PC-3 (cell line): ENCODE measurements at regions not wholly inside any gene's neighbourhood (a gene's known extent, or its start where the extent isn't known, plus 50 kb on each side); places are given as distances from the start of the nearest gene placed in this dataset.

Experiments
- ATAC-seq: fragments of 200-7000 bp; cut with Tn5 transposase; 2 replicates; pipeline ENCODE4 v1.9.1; 2020; ENCODE audit warnings: mild to moderate bottlenecking, moderate library complexity
- BruUV-seq: library from RNA; stranded (reverse); fragments of 400-500 nt; replicated peaks from 2 replicates; lab custom pipeline; 2021; lab: Mats Ljungman, UMichigan
- CTCF ChIA-PET: fragments of 300-600 bp; sonication (Branson Sonifier 250); formaldehyde crosslinking; loops from one replicate; lab custom pipeline; 2022; ENCODE audit warnings: antibody characterized with exemption; lab: Charles Lee
- POLR2A ChIA-PET: fragments of 300-600 bp; sonication (Branson Sonifier 250); formaldehyde crosslinking; loops from one replicate; lab custom pipeline; 2022; ENCODE audit warnings: antibody characterized with exemption; ENCODE audit not compliant: unreplicated experiment; lab: Charles Lee
- DNase-seq: peaks from one replicate; pipeline ENCODE4 v3.0.0-alpha.2; 2015
- H2AFZ ChIP-seq: fragments of 300-600 bp; sonication (generic); 2 replicates; pipeline ENCODE4 v1.6.0; 2016; ENCODE audit warnings: antibody characterized with exemption, low read length
- H3F3A ChIP-seq: fragments of 300-600 bp; sonication (generic); one replicate; pipeline ENCODE4 v1.6.0; 2017; ENCODE audit warnings: antibody characterized with exemption, low read length, control low read depth, mild to moderate bottlenecking; ENCODE audit not compliant: unreplicated experiment
- H3K27ac ChIP-seq: fragments of 300-600 bp; sonication (generic); 2 replicates; pipeline ENCODE4 v1.5.1; 2016; ENCODE audit warnings: mild to moderate bottlenecking, low read length
- H3K27me3 ChIP-seq: fragments of 300-600 bp; sonication (generic); 2 replicates; pipeline ENCODE4 v1.6.1; 2016; ENCODE audit warnings: low read length, mixed read lengths
- H3K36me3 ChIP-seq: fragments of 300-600 bp; sonication (generic); 2 replicates; pipeline ENCODE4 v1.6.1; 2016; ENCODE audit warnings: low read depth, mixed run types, low read length, mixed read lengths
- H3K4me1 ChIP-seq: fragments of 300-600 bp; sonication (generic); 2 replicates; pipeline ENCODE4 v1.5.1; 2016; ENCODE audit warnings: low read length; ENCODE audit not compliant: insufficient read depth
- H3K4me2 ChIP-seq: fragments of 300-600 bp; sonication (generic); 2 replicates; pipeline ENCODE4 v1.6.0; 2016; ENCODE audit warnings: low read length
- H3K4me3 ChIP-seq: fragments of 300-600 bp; sonication (generic); 2 replicates; pipeline ENCODE4 v1.5.1; 2016; ENCODE audit warnings: mild to moderate bottlenecking, low read length, mixed read lengths
- H3K79me2 ChIP-seq: fragments of 300-600 bp; sonication (generic); 2 replicates; pipeline ENCODE4 v1.6.1; 2017; ENCODE audit warnings: low read length, mixed read lengths
- H3K9ac ChIP-seq: fragments of 300-600 bp; sonication (generic); 2 replicates; pipeline ENCODE4 v1.6.0; 2016; ENCODE audit warnings: mild to moderate bottlenecking, low read length
- H3K9me2 ChIP-seq: fragments of 300-600 bp; sonication (generic); replicated peaks from 2 replicates; pipeline ENCODE4 v1.6.1; 2016; ENCODE audit warnings: mixed run types, low read length, mixed read lengths
- H3K9me3 ChIP-seq: fragments of 300-600 bp; sonication (generic); 2 replicates; pipeline ENCODE4 v1.6.1; 2016; ENCODE audit warnings: low read length, mixed read lengths
- H4K20me1 ChIP-seq: fragments of 300-600 bp; sonication (generic); 2 replicates; pipeline ENCODE4 v1.6.1; 2016; ENCODE audit warnings: low read length, mixed read lengths
- CTCF ChIP-seq: fragments of 300-600 bp; sonication (generic); conservative IDR thresholded peaks from 2 replicates; pipeline ENCODE4 v1.5.1; 2017; ENCODE audit warnings: antibody characterized with exemption, low read depth, mild to moderate bottlenecking, low read length
- EZH2 ChIP-seq: fragments of 300-600 bp; sonication (generic); IDR thresholded peaks from one replicate; pipeline ENCODE4 v1.6.1; 2017; ENCODE audit warnings: antibody characterized with exemption, mild to moderate bottlenecking, low read length; ENCODE audit not compliant: unreplicated experiment
- EZH2phosphoT487 ChIP-seq: fragments of 300-600 bp; sonication (generic); IDR thresholded peaks from 2 replicates; pipeline ENCODE4 v1.6.1; 2018; ENCODE audit warnings: mild to moderate bottlenecking, antibody characterized with exemption, low read length, borderline replicate concordance
- intact Hi-C: fragments of 100-400 bp; cut with micrococcal nuclease; formaldehyde crosslinking; loops from 2 replicates; pipeline ENCODE4 v1.9.0; 2023

GRCh38 chr6:163691049-163691448, 276.5 kb downstream of the QKI start:
- Histone ChIP-seq H2AFZ (no peak overlapping the region), H3K9ac (no peak overlapping the region), H3K9me2 (no peaks in the 10 kb centered on the region), H3K27ac (no peak overlapping the region), H3K4me2 (no peak overlapping the region), H4K20me1 (no peaks in the 10 kb centered on the region), H3K79me2 (no peaks in the 10 kb centered on the region), H3K27me3 (peaks cover 26% of the 10 kb centered on the region), H3F3A (no peaks in the 10 kb centered on the region), H3K4me1 (no peaks in the 10 kb centered on the region), H3K9me3 (no peaks in the 10 kb centered on the region), H3K36me3 (no peaks in the 10 kb centered on the region), H3K4me3 (no peak overlapping the region)
- ChIA-PET CTCF (no interaction called here), POLR2A (no interaction called here)
- intact Hi-C loops: no loop called here
- BruUV-seq: no TSS peak
- DNase-seq (no peak), ATAC-seq (no peak)
- TF ChIP-seq EZH2: no peak
- TF ChIP-seq EZH2phosphoT487: no peak
- no peak for TF ChIP-seq CTCF

GRCh38 chr6:163688739-163689362, 274.3 kb downstream of the QKI start:
- Histone ChIP-seq H3K4me3 (no peak overlapping the region), H4K20me1 (no peaks in the 10 kb centered on the region), H2AFZ (no peak overlapping the region), H3K27me3 (peaks cover 34% of the 10 kb centered on the region), H3K9ac (no peak overlapping the region), H3K4me1 (no peaks in the 10 kb centered on the region), H3K9me2 (no peaks in the 10 kb centered on the region), H3K36me3 (no peaks in the 10 kb centered on the region), H3K27ac (no peak overlapping the region), H3K79me2 (no peaks in the 10 kb centered on the region), H3F3A (no peaks in the 10 kb centered on the region), H3K4me2 (no peak overlapping the region), H3K9me3 (no peaks in the 10 kb centered on the region)
- BruUV-seq: no TSS peak
- POLR2A ChIA-PET: no interaction called here
- DNase-seq (no peak), ATAC-seq (no peak)
- TF ChIP-seq EZH2 (no peak), CTCF (no peak), EZH2phosphoT487 (no peak)
- CTCF ChIA-PET: no interaction called here
- intact Hi-C loops: no loop called here

- TF ChIP-seq EZH2phosphoT487 (no peak), EZH2 (no peak), CTCF (no peak)
- peaks cover 34% of the 10 kb centered on the region for H3K27me3 ChIP-seq
- no peak overlapping the region for H3K4me2 ChIP-seq
- H4K20me1 ChIP-seq: no peaks in the 10 kb centered on the region
- no peaks in the 10 kb centered on the region for H3K79me2 ChIP-seq
- ChIA-PET POLR2A (no interaction called here), CTCF (no interaction called here)
- H3F3A ChIP-seq: no peaks in the 10 kb centered on the region
- ATAC-seq: no peak
- H3K4me1 ChIP-seq: no peaks in the 10 kb centered on the region
- DNase-seq: no peak
- intact Hi-C loops: no loop called here
- no peak overlapping the region for H3K9ac ChIP-seq
- H3K27ac ChIP-seq: no peak overlapping the region
- no peaks in the 10 kb centered on the region for H3K36me3 ChIP-seq
- no peaks in the 10 kb centered on the region for H3K9me3 ChIP-seq
- no peak overlapping the region for H3K4me3 ChIP-seq
- BruUV-seq: no TSS peak
- no peaks in the 10 kb centered on the region for H3K9me2 ChIP-seq
- no peak overlapping the region for H2AFZ ChIP-seq
Measured at GRCh38 chr6:163687075-163687474, 272.6 kb downstream of the QKI start.
